ENCODE measurements at regions not wholly inside any gene's neighbourhood (a gene's known extent, or its start where the extent isn't known, plus 50 kb on each side); places are given as distances from the start of the nearest gene placed in this dataset.

DNA sequence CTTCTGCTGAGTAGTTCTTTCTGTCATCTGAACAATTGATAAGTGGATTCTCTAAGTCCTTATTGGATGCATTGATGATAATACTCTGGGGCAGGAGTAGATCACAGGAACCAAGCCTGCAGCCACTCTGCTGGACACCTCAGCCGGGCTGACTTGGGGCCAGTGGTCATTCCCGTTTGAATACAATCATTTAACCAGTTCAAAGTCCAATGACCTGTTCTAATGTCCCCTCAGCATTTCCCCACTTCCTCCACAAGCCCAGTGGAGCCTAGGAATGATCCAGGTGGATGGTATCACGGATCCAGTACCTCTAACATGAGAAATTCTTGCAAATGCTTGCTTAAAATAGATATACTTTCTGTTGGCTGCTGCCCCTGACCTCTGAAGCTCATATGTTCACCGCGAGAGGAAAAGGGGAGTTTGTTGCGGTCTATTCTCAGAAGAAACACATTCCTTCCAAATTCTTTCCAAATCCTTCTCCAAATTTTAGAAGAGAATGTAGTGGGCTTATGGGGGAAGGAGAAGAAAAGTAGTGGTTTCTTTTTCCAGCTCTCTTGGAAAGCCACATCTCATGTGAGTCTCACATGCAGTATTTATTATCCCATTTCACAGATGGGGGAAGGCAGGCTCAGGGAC, 170.9 kb downstream of the INHBB start:
- no peak for DNase-seq (ENCODE audit: low spot score)

DNA sequence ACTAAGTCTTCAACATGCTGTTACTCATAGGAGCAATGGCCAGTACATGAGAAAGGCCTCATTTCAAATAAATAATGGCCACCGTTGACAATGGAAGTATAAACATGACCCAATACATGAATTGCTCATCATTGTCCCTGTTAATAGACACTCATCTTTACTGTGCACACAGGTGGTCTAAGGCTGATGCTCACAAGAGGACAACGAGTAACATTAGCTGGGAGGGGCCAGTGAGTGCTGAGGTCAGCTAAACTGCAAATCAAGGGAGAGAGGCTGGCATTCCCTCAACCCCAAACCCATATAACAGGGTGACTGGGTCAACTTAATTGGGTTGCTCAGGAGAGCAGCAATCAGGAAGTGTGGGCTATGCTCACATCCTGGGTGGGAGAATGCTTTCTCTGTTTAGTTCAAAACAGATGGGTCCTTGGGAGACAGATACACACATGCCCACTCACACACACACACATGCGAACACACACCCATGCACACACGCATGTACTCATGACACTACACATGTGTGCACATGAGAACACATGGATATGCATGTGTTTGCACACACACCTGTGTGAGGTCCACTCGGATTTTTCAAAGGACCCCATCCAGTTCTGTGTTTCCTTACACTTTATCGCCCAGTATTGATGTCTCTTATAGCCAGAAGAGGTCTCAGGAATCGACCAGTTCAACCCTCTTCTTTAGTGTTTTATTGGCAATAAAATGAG, 172.0 kb downstream of the INHBB start:
- no peaks in the 10 kb centered on the region for H4K20me1 ChIP-seq (ENCODE audit: insufficient read depth, poor library complexity, severe bottlenecking)
- no peaks in the 10 kb centered on the region for H3K9me2 ChIP-seq (replicated peaks; ENCODE audit: insufficient read depth)
- H3K36me3 ChIP-seq (replicated peaks; ENCODE audit: insufficient read depth, low read depth): no peaks in the 10 kb centered on the region
- H3K4me2 ChIP-seq: no peak overlapping the region
- no peaks in the 10 kb centered on the region for H3K79me2 ChIP-seq
- no peaks in the 10 kb centered on the region for H3K9me3 ChIP-seq (ENCODE audit: low read depth)
- no peak for DNase-seq (ENCODE audit: low spot score)
- H2AFZ ChIP-seq: no peak overlapping the region
- no peak overlapping the region for H3K27ac ChIP-seq
- no peak overlapping the region for H3K4me3 ChIP-seq
- TF ChIP-seq, protein P1, sequence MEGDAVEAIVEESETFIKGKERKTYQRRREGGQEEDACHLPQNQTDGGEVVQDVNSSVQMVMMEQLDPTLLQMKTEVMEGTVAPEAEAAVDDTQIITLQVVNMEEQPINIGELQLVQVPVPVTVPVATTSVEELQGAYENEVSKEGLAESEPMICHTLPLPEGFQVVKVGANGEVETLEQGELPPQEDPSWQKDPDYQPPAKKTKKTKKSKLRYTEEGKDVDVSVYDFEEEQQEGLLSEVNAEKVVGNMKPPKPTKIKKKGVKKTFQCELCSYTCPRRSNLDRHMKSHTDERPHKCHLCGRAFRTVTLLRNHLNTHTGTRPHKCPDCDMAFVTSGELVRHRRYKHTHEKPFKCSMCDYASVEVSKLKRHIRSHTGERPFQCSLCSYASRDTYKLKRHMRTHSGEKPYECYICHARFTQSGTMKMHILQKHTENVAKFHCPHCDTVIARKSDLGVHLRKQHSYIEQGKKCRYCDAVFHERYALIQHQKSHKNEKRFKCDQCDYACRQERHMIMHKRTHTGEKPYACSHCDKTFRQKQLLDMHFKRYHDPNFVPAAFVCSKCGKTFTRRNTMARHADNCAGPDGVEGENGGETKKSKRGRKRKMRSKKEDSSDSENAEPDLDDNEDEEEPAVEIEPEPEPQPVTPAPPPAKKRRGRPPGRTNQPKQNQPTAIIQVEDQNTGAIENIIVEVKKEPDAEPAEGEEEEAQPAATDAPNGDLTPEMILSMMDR (IDR thresholded peaks at IDR 0.05; ENCODE audit: poor library complexity): no peak
- TF ChIP-seq EZH2 (IDR thresholded peaks at IDR 0.05; ENCODE audit: borderline replicate concordance): no peak
- no peak for TF ChIP-seq EZH2phosphoT487 (IDR thresholded peaks at IDR 0.05; ENCODE audit: low read depth, severe bottlenecking, unreplicated experiment)
- WGBS (ENCODE audit: low lambda C conversion rate, missing lambda C conversion rate): 87% methylated on average over 7 of the region's 7 CpGs
- H3K4me1 ChIP-seq (ENCODE audit: insufficient read depth): peaks cover 14% of the 10 kb centered on the region
- no peaks in the 10 kb centered on the region for H3K27me3 ChIP-seq

More for the DNA sequence above, 170.9 kb downstream of the INHBB start:
- H3K4me2 ChIP-seq: no peak overlapping the region
- no peaks in the 10 kb centered on the region for H3K9me3 ChIP-seq (ENCODE audit: low read depth)
- H3K9me2 ChIP-seq (replicated peaks; ENCODE audit: insufficient read depth): no peaks in the 10 kb centered on the region
- no peaks in the 10 kb centered on the region for H4K20me1 ChIP-seq (ENCODE audit: insufficient read depth, poor library complexity, severe bottlenecking)
- no peaks in the 10 kb centered on the region for H3K36me3 ChIP-seq (replicated peaks; ENCODE audit: insufficient read depth, low read depth)
- no peaks in the 10 kb centered on the region for H3K27me3 ChIP-seq
- no peak overlapping the region for H3K4me3 ChIP-seq
- H3K27ac ChIP-seq: no peak overlapping the region
- H3K4me1 ChIP-seq (ENCODE audit: insufficient read depth): peaks cover 7% of the 10 kb centered on the region
- TF ChIP-seq, protein P1 (IDR thresholded peaks at IDR 0.05; ENCODE audit: poor library complexity): no peak
- TF ChIP-seq EZH2 (IDR thresholded peaks at IDR 0.05; ENCODE audit: borderline replicate concordance) (no peak), EZH2phosphoT487 (IDR thresholded peaks at IDR 0.05; ENCODE audit: low read depth, severe bottlenecking, unreplicated experiment) (no peak)
- H2AFZ ChIP-seq: no peak overlapping the region
- WGBS (ENCODE audit: low lambda C conversion rate, missing lambda C conversion rate): 62% methylated on average over 6 of the region's 6 CpGs
- no peaks in the 10 kb centered on the region for H3K79me2 ChIP-seq

DNA sequence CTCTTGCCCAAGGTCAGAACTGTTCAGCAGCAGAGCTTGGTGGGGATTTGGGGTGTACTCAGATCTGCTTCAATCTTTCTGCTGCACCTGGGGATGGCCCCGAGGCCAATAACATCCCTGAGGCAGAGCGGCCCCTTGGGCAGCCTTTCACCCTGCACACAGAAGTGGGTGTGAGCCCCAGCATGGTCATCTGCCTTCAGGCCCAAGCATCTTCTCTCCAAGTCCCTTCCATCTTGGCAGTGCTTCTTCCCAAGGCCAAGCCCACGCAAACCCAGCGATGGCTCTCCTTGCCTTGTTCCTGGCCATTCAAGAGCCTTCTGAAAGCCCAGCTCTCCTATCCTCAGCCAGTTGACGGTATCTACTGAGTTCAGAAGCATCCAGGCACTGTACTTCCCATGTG, 172.9 kb downstream of the INHBB start:
- Histone ChIP-seq H3K27ac (no peak overlapping the region), H3K36me3 (replicated peaks; ENCODE audit: insufficient read depth, low read depth) (no peaks in the 10 kb centered on the region), H3K4me1 (ENCODE audit: insufficient read depth) (peaks cover 18% of the 10 kb centered on the region), H3K9me2 (replicated peaks; ENCODE audit: insufficient read depth) (no peaks in the 10 kb centered on the region), H3K79me2 (no peaks in the 10 kb centered on the region), H2AFZ (no peak overlapping the region), H4K20me1 (ENCODE audit: insufficient read depth, poor library complexity, severe bottlenecking) (no peaks in the 10 kb centered on the region), H3K4me3 (no peak overlapping the region), H3K27me3 (no peaks in the 10 kb centered on the region), H3K4me2 (no peak overlapping the region), H3K9me3 (ENCODE audit: low read depth) (no peaks in the 10 kb centered on the region)
- no peak for DNase-seq (ENCODE audit: low spot score)
- TF ChIP-seq, protein P1 (IDR thresholded peaks at IDR 0.05; ENCODE audit: poor library complexity): no peak
- TF ChIP-seq EZH2phosphoT487 (IDR thresholded peaks at IDR 0.05; ENCODE audit: low read depth, severe bottlenecking, unreplicated experiment) (no peak), EZH2 (IDR thresholded peaks at IDR 0.05; ENCODE audit: borderline replicate concordance) (no peak)
- 99% methylated on average over 5 of the region's 5 CpGs for WGBS (ENCODE audit: low lambda C conversion rate, missing lambda C conversion rate)

All from hepatocyte (in vitro differentiated cells).